ENCODE measurements at regions not wholly inside any gene's neighbourhood (a gene's known extent, or its start where the extent isn't known, plus 50 kb on each side); places are given as distances from the start of the nearest gene placed in this dataset.

DNA sequence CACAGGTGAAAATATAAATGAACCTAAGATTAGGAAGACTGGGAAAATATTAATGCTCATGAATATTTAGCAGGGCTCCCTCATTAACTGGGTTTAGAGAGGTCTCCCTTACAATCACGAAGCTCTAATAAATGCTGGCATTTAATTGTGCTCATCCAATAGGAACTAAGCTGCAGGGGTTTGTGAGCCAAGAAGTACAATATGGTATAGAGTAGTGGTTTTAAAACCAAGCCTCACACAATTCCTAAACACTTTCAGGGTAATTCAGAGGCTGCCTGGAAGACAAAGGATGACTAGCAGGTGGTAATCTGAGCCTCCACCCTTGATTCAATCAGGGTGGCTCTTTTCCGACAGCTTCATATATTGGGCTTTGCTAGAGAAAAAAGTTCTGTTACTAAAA lies 103.3 kb downstream of the GPAM start:
- DNase-seq, result no peak

DNA sequence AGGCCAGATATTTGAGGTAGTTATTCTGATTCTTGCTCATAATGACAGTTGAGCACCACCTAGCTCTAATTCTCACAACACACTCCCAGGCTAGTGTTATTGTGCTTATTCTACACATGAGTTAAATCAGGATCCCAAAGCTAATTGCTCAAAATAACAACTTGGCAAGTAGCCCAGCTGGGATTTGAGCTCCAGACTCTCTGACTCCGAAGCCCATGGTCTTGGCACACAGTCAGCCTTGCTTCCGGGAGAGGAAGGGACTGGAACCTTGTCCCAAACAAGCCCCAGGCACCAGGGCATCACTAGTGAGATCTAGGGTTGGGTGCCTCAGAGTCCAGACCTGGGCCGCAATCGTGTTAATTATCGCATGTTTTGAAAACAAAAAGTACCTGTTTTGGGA lies 101.4 kb downstream of the GPAM start:
- DNase-seq, result no peak

DNA sequence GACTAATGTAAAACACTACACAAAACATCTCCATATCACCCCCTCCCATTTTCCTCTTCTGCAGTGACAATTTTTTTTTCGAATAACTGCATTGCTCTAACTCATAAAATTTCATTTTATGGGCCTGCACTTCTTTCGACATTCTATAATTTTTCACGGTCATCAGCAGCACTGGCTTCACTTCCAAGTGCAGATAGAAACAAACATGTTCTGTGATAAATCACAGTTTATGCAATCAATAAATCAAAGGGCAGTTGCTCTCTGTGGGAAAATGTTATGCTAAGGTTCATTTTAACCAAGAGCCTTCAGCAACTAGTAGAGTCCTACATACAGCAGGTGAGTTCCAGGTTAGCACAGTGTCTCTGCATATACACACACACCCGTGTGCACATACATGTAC lies 100.1 kb downstream of the GPAM start:
- DNase-seq, result no peak

DNA sequence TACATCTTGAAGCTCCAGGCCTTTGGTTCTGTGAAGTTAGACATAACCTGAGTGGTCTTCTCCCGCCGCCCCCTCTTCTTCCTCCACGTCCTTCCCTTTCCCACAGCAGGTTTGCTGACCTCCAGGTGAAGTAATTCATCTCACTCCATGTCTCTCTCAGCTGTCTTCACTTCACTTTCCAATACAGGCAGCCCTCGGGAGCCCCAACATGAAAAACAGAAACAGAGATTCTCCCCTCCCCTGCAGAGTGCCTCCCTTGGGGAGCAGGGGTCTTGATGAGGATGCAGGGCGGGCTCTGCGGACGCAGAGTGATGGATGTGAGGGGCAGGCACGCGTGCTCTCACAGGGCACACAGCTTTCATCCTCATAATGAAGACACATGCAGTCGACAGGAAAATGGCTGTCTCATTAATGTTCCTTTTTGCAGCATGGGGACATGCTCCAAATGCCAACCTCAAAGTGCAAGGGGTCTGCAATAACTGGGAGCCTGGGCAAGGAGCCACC lies 95.6 kb downstream of the GPAM start:
- DNase-seq, result no peak

DNA sequence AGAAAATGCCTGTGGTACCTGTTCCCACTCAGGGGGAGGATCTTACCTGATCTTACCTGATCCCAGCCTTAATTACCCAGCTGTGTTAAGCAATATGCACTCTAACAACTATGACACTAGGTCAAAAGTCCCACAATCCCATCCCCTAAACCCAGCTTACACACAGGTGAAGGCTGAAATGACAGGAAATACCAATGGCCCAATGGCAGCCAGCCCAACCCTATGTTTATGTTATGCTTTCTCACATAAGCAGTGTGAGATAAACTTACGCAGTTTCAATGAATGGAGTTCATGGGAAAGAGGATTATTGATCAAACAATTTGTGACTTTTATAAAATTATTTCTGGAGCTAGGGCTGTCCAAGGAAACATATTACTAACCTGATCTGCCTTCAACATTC lies 91.9 kb downstream of the GPAM start:
- no peak for DNase-seq

DNA sequence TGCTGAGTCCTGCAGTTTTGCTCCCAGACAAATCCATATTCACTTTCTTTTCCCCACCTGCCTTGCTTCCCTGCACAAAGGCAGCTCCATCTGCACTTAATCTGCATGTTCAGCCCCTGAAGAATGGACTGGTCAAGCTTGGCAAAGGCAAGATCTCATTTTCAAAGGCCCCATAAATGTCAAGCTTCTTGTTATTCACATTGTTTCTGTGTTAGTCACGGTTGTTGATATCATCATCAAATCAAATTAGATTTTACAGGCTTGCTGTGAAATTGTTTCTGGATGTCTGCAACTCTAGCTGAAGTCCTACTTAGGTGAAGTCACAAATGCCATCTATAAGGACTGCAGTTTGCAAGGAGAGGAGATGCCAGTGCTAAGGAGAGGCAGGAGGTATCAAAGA lies 91.0 kb downstream of the GPAM start:
- DNase-seq, result no peak

DNA sequence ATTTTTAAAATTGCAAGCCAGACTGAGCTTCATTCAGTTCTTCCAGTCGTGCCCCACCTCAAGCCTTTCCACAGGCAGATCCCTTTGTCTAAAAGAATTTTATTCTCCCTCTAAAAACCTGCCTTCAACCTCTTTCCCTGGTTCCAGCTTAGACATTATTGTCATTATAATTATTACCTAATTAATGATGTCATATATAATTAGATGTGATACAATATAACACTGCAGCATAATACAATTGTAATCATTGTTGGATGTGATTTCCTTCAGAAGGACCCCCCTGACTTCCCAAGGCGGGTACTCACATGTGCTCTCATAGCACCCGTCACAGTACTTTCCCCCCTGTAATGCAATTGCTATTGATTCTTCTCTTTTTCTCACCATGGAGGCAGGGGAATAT lies 88.6 kb downstream of the GPAM start:
- no peak for DNase-seq

DNA sequence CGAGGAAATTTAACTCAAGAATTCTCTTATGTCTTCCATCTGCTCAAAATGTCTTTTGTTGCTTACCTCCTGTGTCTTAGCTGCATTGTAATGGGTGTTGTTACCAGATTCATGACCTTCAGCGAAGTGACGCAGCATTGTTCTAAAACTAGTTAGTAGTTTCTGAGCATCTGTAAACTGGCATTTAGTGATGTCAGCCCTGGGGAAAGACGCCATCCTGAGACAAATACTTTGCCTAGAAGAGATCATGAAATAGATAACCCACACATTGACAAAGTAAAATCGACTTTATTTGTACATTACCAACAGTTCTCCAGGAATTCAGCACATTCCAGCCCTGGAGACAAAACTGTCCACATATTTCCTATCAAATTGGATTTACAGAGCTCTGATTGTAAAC lies 87.8 kb downstream of the GPAM start:
- no peak for DNase-seq

DNA sequence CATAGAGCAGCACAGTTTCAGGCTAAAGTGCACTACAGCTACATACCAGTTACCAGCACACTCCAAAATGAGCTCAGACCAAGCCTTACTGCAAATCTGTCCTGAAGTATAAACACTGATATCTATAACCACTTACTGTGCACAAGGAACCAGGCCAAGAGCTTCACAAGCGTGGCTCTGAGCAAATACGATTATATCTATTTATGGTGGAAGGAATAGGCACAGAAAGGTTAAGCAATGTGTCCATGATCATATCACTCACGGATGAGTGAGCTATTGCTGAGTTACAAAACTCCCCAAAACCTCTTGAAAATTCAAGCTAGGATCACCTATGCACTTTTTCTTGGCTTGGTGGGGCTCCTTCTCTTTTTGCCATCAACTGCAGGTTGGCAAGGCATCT lies 84.9 kb downstream of the GPAM start:
- no peak for DNase-seq
